HG02623 (cell line): ENCODE measurements at regions not wholly inside any gene's neighbourhood (a gene's known extent, or its start where the extent isn't known, plus 50 kb on each side); places are given as distances from the start of the nearest gene placed in this dataset.
"Not testable (repeated sequence)": the region's sequence is repeated elsewhere in the genome, so short reads cannot be mapped to it uniquely, and the experiment has no call there.

Source experiments
- ATAC-seq: cut with Tn5 transposase; IDR thresholded peaks from one replicate; pipeline ENCODE4 v1.9.1; 2021; ENCODE audit warnings: moderate library complexity; ENCODE audit not compliant: unreplicated experiment

DNA sequence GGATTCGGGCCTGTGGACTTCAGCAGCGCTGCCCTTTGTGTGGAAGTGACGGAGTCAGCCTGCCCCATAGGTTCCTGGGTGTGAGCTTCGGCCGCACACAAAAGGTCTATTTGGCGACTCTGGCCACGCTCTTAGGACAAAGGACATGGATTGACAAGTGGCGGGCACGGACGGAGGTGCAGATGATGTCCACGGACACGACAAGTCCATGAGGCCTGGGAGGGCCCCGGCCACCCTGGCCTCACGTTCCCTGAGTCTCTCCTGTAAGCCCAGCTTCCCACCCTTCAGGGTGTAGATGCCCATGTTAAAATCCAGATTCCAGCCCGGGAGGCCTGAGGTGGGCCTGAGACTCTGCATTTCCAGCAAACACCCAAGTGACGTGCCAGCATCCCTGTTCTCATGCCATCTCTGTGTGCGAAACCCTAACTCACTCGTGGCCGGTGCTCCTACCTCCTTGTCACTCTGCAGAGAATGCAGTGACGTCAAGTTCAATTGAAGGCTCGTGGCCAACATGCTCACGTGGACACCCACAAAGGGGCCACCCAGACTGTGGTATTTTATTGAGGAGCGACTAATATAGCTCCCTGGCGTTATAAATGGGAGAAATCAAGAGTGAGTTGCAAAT, 111.7 kb downstream of the RTP5 start:
- no peak for ATAC-seq

DNA sequence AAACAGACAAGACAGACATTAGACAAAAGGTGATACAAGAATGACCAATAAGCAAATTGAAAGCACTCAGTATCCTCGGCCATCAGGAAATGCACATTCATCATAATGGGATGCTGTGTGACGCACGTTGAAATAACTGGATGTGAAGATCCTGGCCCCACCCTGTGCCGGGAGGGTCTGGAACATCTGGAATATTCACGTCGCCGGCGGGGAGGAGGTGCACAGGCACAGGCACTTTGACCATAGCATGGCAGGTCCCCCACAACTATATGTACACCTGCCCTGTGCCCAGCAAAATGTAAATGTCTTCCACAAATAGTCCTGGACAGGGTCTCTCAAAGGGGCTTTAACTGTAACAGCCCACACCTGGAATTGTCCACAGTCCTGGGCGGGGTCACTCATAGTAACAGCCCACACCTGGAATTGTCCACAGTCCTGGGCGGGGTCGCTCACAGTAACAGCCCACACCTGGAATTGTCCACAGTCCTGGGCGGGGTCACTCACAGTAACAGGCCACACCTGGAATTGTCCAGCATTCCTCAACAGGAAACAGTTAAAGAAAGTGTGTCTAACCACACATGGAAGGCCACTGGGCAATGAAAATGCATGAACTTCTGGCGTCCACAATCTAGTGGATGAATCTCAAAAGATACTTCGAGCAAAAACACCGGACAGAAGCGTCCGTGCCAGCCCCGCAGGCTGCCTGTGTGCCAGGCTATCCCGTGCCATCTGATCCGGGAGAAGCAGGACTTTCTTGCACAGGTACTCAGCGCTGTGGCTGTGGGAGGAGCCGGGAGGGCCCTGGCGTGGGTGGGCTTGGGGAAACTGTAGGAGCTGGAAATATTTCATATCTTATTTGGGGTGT, 113.4 kb downstream of the RTP5 start:
- no peak for ATAC-seq

- ATAC-seq = no peak
Observed at GRCh38 chr2:241983571-241984270, 114.2 kb downstream of the RTP5 start.

DNA sequence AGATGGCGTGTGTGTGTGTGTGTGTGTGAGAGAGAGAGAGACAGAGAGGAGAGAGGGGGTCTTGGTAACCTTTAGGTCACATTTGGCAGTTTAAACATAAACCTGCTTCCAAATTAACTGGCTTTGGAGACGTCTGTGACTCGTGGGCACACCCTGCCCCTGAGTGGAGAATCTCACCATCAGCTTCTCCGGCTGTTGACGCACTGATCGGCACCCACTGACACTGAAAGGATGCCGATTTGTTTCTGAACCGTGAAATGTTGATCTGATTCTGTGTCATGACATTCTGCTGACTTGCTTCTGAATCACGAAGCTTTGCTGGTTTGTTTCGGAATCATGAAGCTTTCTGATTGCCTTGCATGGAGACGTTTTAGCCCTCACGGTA, 114.7 kb downstream of the RTP5 start:
- no peak for ATAC-seq

DNA sequence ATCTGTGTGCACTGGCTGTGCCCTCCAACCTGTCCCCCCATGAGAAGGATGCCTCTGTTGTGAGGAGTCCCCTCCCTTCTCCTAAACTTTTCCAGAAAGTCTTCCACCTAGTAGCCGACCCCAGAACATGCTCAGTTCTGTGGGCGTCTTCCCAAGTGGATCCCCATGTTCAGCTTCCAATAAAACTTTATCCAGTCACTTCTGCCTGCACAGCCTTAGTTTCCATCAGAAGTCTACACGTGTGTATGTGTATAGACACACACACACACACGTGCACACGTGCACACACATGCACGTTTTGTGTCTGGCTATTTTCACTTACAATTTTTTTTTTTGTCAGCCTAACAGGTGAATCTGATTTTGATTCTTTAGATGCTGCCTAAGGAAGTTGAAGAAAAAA, 115.1 kb downstream of the RTP5 start:
- no peak for ATAC-seq

DNA sequence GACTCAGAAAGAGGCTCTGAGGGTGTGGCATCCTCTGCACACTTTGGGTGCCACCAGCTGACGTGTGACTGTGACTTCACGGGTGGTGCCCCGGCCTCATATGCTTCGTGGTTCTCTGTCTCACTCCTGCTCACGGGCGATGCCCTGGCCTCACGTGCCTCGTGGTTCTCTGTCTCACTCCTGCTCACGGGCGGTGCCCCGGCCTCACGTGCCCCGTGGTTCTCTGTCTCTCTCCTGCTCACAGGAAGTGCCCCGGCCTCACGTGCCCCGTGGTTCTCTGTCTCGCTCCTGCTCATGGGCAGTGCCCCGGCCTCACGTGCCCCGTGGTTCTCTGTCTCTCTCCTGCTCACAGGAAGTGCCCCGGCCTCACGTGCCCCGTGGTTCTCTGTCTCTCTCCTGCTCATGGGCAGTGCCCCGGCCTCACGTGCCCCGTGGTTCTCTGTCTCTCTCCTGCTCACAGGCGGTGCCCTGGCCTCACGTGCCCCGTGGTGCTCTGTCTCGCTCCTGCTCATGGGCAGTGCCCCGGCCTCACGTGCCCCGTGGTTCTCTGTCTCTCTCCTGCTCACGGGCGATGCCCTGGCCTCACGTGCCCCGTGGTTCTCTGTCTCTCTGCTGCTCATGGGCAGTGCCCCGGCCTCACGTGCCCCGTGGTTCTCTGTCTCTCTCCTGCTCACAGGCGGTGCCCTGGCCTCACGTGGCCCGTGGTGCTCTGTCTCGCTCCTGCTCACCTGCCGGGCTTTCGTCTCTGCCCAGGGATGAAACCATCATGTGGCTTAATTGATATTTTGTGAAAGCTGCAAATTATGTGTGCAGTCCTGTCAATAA, 115.8 kb downstream of the RTP5 start:
- not testable (repeated sequence) for ATAC-seq

DNA sequence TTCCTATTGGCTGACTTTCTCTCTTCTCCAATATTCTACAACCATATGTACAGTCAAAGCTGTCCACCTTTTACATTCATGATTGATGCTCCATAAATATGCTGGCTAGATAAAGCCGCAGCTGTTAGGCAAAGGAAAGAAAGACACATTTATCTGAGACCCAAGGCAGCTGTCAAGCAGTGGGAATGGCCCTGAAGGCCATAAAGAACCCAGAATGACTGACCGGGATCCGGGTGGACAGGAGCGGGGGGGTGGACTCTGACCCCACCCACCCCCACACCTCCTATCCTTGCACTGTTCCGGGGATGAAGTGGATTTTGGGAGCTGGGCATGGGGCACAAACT, 116.4 kb downstream of the RTP5 start:
- ATAC-seq = no peak

- no peak for ATAC-seq
Observed at GRCh38 chr2:241986836-241987641, 117.5 kb downstream of the RTP5 start.

DNA sequence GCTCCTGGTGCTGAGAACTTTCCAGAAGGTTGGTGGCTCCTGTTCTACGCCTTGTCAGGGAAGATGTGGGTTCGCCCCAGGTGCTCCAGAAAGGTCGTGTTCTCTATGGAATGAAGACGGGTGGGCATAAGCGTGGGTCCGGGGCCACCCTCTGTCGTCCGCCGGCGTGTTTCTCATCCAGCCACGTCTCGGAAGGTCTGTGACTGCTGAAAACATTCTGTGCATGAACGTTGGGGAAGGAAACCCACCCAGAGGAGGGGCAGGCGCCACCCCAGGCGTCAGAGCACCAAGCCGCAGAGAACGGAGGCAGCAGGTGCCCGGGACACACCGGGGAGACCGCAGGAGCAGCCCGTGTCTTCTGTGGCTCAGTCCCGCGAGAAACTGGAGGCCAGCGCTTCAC, 118.2 kb downstream of the RTP5 start:
- no peak for ATAC-seq

DNA sequence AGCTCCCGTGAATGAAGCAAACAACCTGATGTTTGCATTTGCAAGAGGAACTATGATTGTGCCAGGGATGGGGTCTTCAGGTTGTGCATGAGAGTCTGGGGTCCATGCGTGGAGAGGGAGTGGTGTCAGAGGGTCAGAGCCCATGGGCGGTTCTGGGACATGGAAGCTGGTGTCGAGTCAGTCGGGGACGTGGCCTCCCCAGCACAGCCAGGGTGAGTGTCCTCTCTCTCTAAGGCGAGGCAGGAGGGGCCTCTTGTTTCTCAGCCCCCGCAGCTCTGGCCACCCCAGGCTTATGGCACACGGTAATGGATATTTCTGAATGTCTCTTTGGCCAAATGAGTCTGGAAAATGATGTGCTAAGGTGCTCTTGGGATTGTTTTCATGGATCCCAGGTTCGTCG, 118.6 kb downstream of the RTP5 start:
- no peak for ATAC-seq

- ATAC-seq = no peak
Observed at GRCh38 chr2:241989074-241989473, 119.5 kb downstream of the RTP5 start.

DNA sequence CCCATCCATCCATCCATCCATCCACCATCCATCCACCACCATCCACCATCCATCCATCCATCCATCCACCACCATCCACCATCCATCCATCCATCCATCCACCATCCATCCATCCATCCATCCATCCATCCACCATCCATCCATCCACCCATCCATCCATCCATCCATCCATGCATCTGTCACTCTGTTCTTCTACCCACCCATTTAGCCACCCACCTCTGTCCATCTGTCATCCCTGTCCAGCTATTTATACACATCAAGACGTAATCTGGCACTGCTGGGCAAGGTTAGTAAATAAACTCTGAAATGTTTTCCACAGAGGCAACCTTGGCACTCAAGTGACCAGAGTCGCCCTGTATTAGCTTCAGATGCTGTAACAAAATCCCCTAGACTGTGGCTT, 120.9 kb downstream of the RTP5 start:
- ATAC-seq = no peak

DNA sequence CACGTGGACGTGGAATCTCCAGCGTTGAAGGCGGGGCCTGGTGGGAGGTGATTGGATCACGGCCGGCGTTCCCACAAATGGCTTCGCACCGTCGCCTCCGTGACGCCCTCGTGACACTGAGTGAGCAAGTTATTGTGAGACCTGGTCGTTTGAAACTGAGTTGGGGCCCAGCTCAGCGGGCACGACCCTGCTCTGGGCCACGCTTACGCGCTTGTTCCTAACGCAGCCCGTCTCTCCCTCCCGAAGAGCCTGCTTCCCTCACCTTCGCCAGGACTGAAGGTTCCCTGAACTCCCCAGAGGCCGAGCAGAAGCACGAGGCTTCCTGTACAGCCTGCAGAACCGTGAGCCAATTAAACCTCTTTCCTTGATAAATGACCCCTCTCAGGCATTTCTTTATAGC, 121.8 kb downstream of the RTP5 start:
- ATAC-seq = no peak

- ATAC-seq = no peak
Observed at GRCh38 chr2:241992753-241993152, 123.2 kb downstream of the RTP5 start.

DNA sequence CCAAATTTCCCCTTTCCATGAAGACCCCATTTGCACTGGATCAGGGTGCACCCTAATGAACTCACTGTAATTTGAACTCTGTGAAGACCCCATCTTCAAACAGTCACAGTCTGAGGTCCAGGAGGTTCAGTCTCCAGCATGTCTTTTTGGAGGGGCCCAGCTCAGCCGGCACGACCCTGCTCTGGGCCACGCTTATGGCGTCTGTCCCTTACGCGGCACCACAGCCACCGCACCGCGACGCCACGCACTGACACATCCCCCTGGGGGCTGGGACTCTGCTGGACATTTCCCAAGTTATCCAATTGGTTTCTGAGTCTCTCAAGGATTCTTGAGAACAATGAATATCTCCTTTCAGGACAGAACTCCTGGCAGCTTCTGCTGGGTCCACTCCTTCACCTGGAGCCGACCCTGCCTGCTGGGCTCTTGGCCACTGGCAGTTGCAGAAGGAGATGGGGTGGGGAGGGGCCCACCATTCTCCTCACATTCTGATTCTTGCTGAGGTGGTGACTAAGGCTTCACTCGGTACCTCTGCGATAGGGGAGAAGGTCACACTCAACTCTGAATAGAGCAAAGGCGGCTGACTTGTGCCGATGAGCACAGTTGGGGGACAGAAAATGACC, 124.0 kb downstream of the RTP5 start:
- no peak for ATAC-seq

- no peak for ATAC-seq
Observed at GRCh38 chr2:241994086-241994485, 124.6 kb downstream of the RTP5 start.

DNA sequence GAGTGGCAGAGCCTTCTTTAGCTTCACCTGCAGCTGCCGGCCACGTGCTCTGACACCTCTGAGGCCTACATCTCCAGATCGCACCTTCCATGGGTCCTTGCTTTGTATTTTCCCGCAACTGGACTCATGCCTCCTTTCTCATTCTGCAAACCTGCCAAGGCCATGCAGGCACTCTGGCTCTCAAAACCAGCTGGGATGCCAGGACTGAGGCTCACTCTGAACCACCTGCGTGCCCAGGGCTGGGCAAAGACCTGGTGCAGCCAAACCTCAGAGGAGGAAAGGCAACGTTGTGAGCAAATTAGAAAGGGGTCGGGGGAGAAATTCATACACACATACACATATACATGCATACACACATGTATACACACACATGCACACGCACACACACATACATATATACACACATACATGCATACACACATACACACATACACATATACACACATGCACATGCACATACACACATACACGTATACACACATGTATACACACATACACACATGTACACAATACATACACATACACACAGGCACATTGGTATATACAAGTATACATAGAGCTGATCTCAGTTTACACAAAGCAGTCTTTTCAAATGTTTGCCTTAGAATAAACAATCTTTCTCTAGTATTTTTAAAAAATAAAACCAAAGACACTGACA, 125.2 kb downstream of the RTP5 start:
- ATAC-seq = no peak

DNA sequence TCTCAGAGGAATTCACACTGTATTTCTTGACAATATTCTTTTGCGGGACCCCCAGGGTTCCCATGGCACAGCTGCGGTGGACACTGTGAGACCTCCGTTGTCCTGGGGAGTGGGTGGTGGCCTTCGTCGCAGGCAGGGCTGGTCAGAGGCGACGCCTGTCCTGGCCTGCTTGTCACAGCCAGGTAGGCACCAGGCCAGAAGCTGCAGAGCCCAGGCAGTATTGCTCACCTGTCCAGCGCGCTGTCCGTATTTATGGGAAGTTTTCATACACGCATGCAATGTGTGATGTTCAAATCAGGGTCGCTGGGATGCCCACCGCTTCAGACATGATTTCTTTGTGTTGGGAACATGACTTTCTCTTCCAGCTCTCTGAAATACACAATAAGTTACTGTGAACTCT, 126.6 kb downstream of the RTP5 start:
- ATAC-seq = no peak

GRCh38 chr2:241997017-241997416, 127.5 kb downstream of the RTP5 start:
- no peak for ATAC-seq
